OCI-LY1 (cell line): ENCODE measurements at regions not wholly inside any gene's neighbourhood (a gene's known extent, or its start where the extent isn't known, plus 50 kb on each side); places are given as distances from the start of the nearest gene placed in this dataset.

Experiments
- CTCF ChIP-seq: fragments of 200-600 bp; sonication (generic), shearing (Covaris generic); IDR thresholded peaks from 2 replicates; pipeline ENCODE4 v1.5.1; 2017; ENCODE audit warnings: mild to moderate bottlenecking, antibody characterized with exemption, low read length, moderate library complexity, mixed read lengths
- EZH2 ChIP-seq: fragments of 200-600 bp; sonication (generic), shearing (Covaris generic); IDR thresholded peaks from 2 replicates; pipeline ENCODE4 v1.8.0; 2017; ENCODE audit warnings: borderline replicate concordance, mixed run types, mild to moderate bottlenecking, antibody characterized with exemption, low read length, moderate library complexity, mixed read lengths

DNA sequence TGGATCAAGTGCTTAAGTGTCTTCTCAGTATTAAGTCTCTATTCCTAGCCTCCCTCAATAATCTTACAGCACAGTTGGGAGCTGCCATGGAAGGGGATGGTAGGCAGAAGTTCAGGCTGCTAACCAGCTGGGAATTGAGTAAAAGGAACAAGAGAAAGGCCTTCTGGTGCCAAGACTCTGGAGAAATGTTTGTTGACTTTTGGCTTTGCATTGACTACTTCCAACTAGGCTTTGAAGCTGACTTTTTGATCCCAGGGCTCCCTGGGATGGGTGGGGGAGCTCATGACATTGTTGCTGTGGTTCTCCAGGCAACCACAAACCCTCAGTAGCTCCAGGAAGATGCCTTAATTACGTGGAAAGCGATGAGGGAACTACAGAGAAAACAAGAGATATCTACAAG is 85.2 kb upstream of the HTR4 start:
- TF ChIP-seq EZH2 (no peak), CTCF (no peak)
